Gastroesophageal sphincter (tissue), 3 donors: ENCODE measurements at regions not wholly inside any gene's neighbourhood (a gene's known extent, or its start where the extent isn't known, plus 50 kb on each side); places are given as distances from the start of the nearest gene placed in this dataset.
"Not testable (repeated sequence)": the region's sequence is repeated elsewhere in the genome, so short reads cannot be mapped to it uniquely, and the experiment has no call there.

Experiments used
- CTCF ChIP-seq, 4 experiments: fragments of 200-600 bp in 2 of 4; fragments of 450-650 bp in 2 of 4; sonication (generic) in 1 of 4; IDR thresholded peaks; one replicate each; pipeline ENCODE4 v1.5.1; 2017 to 2019; ENCODE audit warnings: antibody characterized with exemption in 4 of 4, mild to moderate bottlenecking in 2 of 4, moderate library complexity in 2 of 4
- POLR2A ChIP-seq, 2 donors: fragments of 450-650 bp; IDR thresholded peaks; one replicate each; pipeline ENCODE4 v1.6.1; 2017; ENCODE audit warnings: antibody characterized with exemption in 2 of 2, mild to moderate bottlenecking in 2 of 2, moderate library complexity in 1 of 2

DNA sequence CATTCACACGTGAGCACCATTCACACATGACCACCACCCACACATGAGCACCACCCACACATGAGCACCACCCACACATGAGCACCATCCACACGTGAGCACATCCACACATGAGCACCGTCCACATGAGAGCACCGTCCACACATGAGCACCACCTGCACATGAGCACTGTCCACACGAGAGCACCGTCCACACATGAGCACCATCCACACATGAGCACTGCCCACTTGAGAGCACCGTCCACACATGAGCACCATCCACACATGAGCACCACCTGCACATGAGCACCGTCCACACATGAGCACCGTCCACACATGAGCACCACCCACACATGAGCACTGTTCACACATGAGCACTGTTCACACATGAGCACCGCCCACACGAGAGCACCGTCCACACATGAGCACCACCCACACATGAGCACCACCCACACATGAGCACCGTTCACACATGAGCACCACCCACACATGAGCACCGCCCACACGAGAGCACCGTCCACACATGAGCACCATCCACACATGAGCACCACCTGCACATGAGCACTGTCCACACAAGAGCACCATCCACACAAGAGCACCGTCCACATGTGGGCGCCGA lies 471.3 kb upstream of the SALL3 start:
- not testable (repeated sequence) for TF ChIP-seq POLR2A, CTCF (IDR thresholded peaks at IDR 0.05)
